ENCODE measurements at regions not wholly inside any gene's neighbourhood (a gene's known extent, or its start where the extent isn't known, plus 50 kb on each side); places are given as distances from the start of the nearest gene placed in this dataset.
"Not testable (repeated sequence)": the region's sequence is repeated elsewhere in the genome, so short reads cannot be mapped to it uniquely, and the experiment has no call there.

DNA sequence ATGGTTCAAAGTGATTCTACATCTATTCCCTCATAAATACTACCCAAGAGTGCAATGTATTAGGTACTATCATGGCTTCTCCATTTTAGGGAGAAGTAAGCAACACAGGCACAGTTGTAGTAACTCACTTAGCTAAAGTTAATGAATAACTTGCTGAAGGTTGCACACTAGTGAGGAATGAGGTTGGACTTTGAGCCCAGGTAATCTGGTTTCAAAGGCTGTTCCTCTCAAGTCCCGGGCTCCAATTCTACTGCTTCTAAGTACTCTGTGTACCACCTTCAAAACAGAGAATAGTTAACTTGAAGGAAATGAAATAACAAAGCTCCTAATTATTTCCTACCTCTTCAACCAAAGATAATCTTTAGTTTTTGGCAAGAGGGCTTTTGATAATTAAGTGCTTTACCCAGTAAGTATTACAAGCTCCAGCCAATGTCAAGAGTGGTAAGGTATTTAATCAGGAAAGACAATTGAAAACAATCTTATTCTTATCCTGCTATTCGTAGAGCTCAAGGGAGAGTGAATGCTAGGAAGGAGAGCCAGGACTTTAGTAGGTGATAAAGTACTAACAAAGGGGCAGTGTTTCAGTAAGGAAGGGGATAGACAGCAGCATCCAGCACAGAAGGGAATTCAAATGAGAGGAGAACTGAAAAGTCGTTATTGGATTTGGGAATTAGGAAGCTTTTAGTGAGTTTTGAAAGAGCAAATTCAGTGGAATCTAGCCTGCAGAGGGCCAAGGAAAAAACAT lies 158.2 kb upstream of the PTPRZ1 start:
- TF ChIP-seq, protein P1, sequence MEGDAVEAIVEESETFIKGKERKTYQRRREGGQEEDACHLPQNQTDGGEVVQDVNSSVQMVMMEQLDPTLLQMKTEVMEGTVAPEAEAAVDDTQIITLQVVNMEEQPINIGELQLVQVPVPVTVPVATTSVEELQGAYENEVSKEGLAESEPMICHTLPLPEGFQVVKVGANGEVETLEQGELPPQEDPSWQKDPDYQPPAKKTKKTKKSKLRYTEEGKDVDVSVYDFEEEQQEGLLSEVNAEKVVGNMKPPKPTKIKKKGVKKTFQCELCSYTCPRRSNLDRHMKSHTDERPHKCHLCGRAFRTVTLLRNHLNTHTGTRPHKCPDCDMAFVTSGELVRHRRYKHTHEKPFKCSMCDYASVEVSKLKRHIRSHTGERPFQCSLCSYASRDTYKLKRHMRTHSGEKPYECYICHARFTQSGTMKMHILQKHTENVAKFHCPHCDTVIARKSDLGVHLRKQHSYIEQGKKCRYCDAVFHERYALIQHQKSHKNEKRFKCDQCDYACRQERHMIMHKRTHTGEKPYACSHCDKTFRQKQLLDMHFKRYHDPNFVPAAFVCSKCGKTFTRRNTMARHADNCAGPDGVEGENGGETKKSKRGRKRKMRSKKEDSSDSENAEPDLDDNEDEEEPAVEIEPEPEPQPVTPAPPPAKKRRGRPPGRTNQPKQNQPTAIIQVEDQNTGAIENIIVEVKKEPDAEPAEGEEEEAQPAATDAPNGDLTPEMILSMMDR (conservative IDR thresholded peaks at IDR 0.05): no peak
- peak overlapping the region; percentile 0 for H3K27ac Mint-ChIP-seq (ENCODE audit: unreplicated experiment)

DNA sequence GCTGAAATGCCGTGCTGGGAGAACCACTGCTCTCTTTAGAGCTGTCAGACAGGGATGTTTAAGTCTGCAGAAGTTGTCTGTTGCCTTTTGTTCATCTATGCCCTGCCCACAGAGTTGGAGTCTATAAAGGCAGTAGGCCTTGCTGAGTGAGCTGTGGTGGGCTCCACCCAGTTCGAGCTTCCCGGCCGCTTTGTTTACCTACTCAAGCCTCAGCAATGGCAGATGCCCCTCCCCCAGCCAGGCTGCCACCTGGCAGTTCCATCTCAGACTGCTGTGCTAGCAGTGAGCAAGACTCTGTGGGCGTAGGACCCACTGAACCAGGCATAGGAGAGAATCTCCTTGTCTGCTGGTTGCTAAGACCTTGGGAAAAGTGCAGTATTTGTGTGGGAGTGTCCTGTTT lies 160.0 kb upstream of the PTPRZ1 start:
- peaks cover 12% of the 10 kb centered on the region for H3K36me3 Mint-ChIP-seq (ENCODE audit: low read depth)
- H3K27ac Mint-ChIP-seq (ENCODE audit: unreplicated experiment); H3K4me1 Mint-ChIP-seq; H3K27me3 Mint-ChIP-seq (ENCODE audit: low read depth); H3K9me3 Mint-ChIP-seq; DNase-seq (ENCODE audit: low read depth, low spot score); H3K4me3 Mint-ChIP-seq: not testable (repeated sequence)

More for the DNA sequence above, 158.2 kb upstream of the PTPRZ1 start:
- Mint-ChIP-seq H3K9me3 (peaks cover 9% of the 10 kb centered on the region), H3K27me3 (ENCODE audit: low read depth) (no peaks in the 10 kb centered on the region), H3K4me1 (peaks cover 10% of the 10 kb centered on the region), H3K36me3 (ENCODE audit: low read depth) (peaks cover 16% of the 10 kb centered on the region), H3K4me3 (no peak overlapping the region)
- DNase-seq (ENCODE audit: low read depth, low spot score): no peak

DNA sequence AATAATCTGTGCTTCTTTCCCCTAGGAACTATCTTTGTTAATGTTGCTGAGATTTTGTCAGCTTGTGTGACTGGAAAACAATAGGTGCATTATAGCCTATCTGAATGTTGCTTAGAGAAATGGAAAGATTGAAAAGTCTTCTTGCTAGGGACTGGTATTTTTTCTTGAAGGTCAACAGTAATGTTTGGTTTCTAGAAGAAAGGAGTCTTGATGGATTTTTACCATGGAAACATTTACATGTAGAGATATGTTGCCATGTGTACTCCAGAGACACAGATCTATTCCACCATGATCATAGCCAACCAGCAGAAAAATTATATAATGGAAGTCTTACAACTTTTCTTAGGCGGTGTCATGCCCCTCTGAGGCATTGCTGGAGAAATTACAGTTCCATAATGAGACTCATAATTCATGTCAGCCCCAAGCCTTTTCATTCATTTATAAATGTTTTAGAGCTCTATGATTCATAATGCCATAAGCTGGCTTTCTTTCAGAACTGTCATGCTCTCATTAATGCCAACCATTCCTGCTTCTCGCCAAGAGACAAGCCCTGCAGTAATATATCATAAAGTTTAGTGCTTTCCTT lies 175.1 kb upstream of the PTPRZ1 start:
- Mint-ChIP-seq H3K36me3 (ENCODE audit: low read depth) (no peaks in the 10 kb centered on the region), H3K4me1 (peaks cover 5% of the 10 kb centered on the region), H3K9me3 (no peaks in the 10 kb centered on the region), H3K27me3 (ENCODE audit: low read depth) (no peaks in the 10 kb centered on the region), H3K4me3 (no peak overlapping the region), H3K27ac (ENCODE audit: unreplicated experiment) (no peak overlapping the region)
- DNase-seq (ENCODE audit: low read depth, low spot score): no peak
- TF ChIP-seq, protein P1 (conservative IDR thresholded peaks at IDR 0.05): no peak

DNA sequence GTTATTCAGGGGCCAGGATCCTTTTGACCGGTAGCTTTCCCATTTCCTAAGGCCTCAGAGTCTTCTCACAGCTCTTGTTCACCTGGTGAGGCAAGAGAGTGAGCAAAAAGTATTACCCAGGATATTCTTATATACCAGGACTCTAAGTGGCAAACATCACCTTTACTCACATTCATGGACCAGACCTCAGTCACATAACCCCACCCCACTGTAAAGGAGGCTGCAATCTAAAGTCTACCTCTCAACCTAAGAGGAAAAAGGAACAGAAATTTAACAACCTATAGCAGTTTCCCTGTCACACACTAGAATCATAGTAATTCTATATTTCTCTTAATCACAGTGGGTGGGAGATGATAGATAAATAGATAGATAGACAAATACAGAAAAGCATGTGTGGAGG lies 176.0 kb upstream of the PTPRZ1 start:
- H3K27me3 Mint-ChIP-seq (ENCODE audit: low read depth): no peaks in the 10 kb centered on the region
- peaks cover 5% of the 10 kb centered on the region for H3K4me1 Mint-ChIP-seq
- DNase-seq (ENCODE audit: low read depth, low spot score): no peak
- no peaks in the 10 kb centered on the region for H3K36me3 Mint-ChIP-seq (ENCODE audit: low read depth)
- no peak overlapping the region for H3K4me3 Mint-ChIP-seq
- TF ChIP-seq, protein P1 (conservative IDR thresholded peaks at IDR 0.05): no peak
- no peak overlapping the region for H3K27ac Mint-ChIP-seq (ENCODE audit: unreplicated experiment)
- H3K9me3 Mint-ChIP-seq: no peaks in the 10 kb centered on the region

DNA sequence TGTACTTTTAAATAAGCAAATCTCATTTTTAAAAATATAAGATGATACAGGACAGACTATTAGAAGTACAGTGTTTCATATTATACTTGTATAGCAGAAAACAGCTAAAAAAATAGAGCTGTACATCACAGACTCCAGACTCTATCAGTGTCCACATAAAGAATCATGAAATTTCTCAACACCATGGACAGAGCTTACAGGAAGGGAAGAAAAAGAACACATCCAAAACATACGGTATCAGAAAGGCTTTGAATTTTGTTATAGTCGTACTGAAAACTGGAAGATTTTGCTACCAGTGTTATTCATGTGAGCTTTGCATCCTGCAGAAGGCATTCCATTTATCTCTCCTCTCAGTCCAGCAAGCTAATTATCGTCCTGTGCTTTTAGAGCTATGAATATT lies 183.2 kb upstream of the PTPRZ1 start:
- Mint-ChIP-seq H3K4me3 (no peak overlapping the region), H3K36me3 (ENCODE audit: low read depth) (no peaks in the 10 kb centered on the region), H3K9me3 (peaks cover 7% of the 10 kb centered on the region), H3K4me1 (no peaks in the 10 kb centered on the region), H3K27ac (ENCODE audit: unreplicated experiment) (no peak overlapping the region), H3K27me3 (ENCODE audit: low read depth) (no peaks in the 10 kb centered on the region)
- TF ChIP-seq, protein P1 (conservative IDR thresholded peaks at IDR 0.05): no peak
- no peak for DNase-seq (ENCODE audit: low read depth, low spot score)

DNA sequence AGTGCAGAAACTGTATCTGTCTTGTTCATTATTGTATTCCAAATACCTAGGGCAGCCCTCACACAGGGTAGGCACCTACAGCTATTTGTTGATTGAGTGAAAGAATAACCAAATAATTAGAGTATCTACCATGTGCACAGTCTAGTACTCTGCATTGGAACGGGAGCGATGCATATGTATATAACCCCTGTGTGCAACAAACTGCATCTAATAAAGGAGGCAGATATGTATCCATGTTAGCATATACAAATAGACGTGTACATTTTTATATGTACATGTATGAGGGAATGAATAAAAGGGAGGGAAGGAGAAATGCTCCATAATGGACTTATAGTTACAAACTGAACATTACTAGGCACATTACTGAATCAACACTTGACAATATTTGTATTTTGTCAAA lies 191.3 kb upstream of the PTPRZ1 start:
- Mint-ChIP-seq H3K27ac (ENCODE audit: unreplicated experiment) (no peak overlapping the region), H3K36me3 (ENCODE audit: low read depth) (no peaks in the 10 kb centered on the region), H3K27me3 (ENCODE audit: low read depth) (no peaks in the 10 kb centered on the region), H3K9me3 (no peaks in the 10 kb centered on the region), H3K4me3 (no peak overlapping the region), H3K4me1 (peaks cover 8% of the 10 kb centered on the region)
- TF ChIP-seq, protein P1 (conservative IDR thresholded peaks at IDR 0.05): no peak
- no peak for DNase-seq (ENCODE audit: low read depth, low spot score)

All from neural crest cell (in vitro differentiated cells).